H1 (cell line): ENCODE measurements at regions not wholly inside any gene's neighbourhood (a gene's known extent, or its start where the extent isn't known, plus 50 kb on each side); places are given as distances from the start of the nearest gene placed in this dataset.

Source experiments
- CTCF ChIA-PET: fragments of 300-600 bp; sonication (Branson Sonifier 250); formaldehyde crosslinking; loops from one replicate; lab custom pipeline; 2021; ENCODE audit not compliant: partially characterized antibody; lab: Charles Lee
- POLR2A ChIA-PET: fragments of 300-600 bp; sonication (Branson Sonifier 250); formaldehyde crosslinking; loops from one replicate; lab custom pipeline; 2021; ENCODE audit warnings: inconsistent platforms; ENCODE audit not compliant: partially characterized antibody; lab: Charles Lee
- DNase-seq, 2 experiments: peaks; one replicate each; pipeline versions ENCODE4 v3.0.0 to v3.0.0-alpha.2; 2010 to 2022; ENCODE audit warnings: low spot score in 2 of 2, low read depth in 1 of 2, mixed read lengths in 1 of 2
- FAIRE-seq: peaks from 2 replicates; lab custom pipeline; 2011; peaks lifted over from hg19 to GRCh38; lab: Jason Lieb, UNC
- H2AFZ ChIP-seq: 2 replicates; pipeline ENCODE4 v1.8.1; 2012; ENCODE audit warnings: low read length, inconsistent platforms
- H2AK5ac ChIP-seq: 2 replicates; pipeline ENCODE4 v1.6.1; 2013; ENCODE audit warnings: low read depth, low read length
- H2BK120ac ChIP-seq: replicated peaks from 2 replicates; pipeline ENCODE3; 2013; ENCODE audit warnings: low read depth, low read length, inconsistent platforms
- H2BK12ac ChIP-seq: 2 replicates; pipeline ENCODE4 v1.6.1; 2013; ENCODE audit warnings: low read depth, low read length
- H2BK15ac ChIP-seq: 2 replicates; pipeline ENCODE4 v1.6.1; 2013; ENCODE audit warnings: low read length
- H2BK20ac ChIP-seq: 2 replicates; pipeline ENCODE4 v1.6.1; 2013; ENCODE audit warnings: low read length
- H2BK5ac ChIP-seq: 2 replicates; pipeline ENCODE4 v1.6.1; 2013; ENCODE audit warnings: low read depth, low read length
- H3K14ac ChIP-seq: 2 replicates; pipeline ENCODE4 v1.6.1; 2013; ENCODE audit warnings: inconsistent platforms; ENCODE audit not compliant: insufficient read length
- H3K18ac ChIP-seq: 2 replicates; pipeline ENCODE4 v1.6.1; 2013; ENCODE audit warnings: low read length; ENCODE audit errors: extremely low read depth
- H3K23ac ChIP-seq: 2 replicates; pipeline ENCODE4 v1.6.1; 2013; ENCODE audit warnings: inconsistent platforms; ENCODE audit not compliant: insufficient read length
- H3K23me2 ChIP-seq: 2 replicates; pipeline ENCODE4 v1.6.1; 2013; ENCODE audit warnings: low read depth, low read length
- H3K27ac ChIP-seq: 2 replicates; pipeline ENCODE4 v1.6.1; 2011; ENCODE audit warnings: low read depth, low read length, inconsistent platforms
- H3K27me3 ChIP-seq, 4 experiments: replicated peaks in 1 of 4; 1 replicate in 1 of 4; 2 replicates in 3 of 4; pipeline versions ENCODE4 v1.6.1 to v1.8.1; 2011 to 2013; ENCODE audit warnings: low read length in 3 of 4, mild to moderate bottlenecking in 3 of 4, inconsistent platforms in 2 of 4, mixed read lengths in 2 of 4, moderate library complexity in 1 of 4; ENCODE audit not compliant: control insufficient read depth in 3 of 4, insufficient read depth in 3 of 4; ENCODE audit errors: extremely low read depth in 1 of 4
- H3K36me3 ChIP-seq, 4 experiments: 2 replicates each; pipeline versions ENCODE4 v1.6.1 to v1.8.1; 2011 to 2013; ENCODE audit warnings: mild to moderate bottlenecking in 4 of 4, low read length in 3 of 4, moderate library complexity in 2 of 4, control low read depth in 1 of 4, inconsistent platforms in 1 of 4; ENCODE audit not compliant: insufficient read depth in 4 of 4, control insufficient read depth in 2 of 4
- H3K4ac ChIP-seq: replicated peaks from 2 replicates; pipeline ENCODE3; 2013; ENCODE audit warnings: low read length, low read depth, mixed read lengths, inconsistent platforms; ENCODE audit not compliant: insufficient read length
- H3K4me1 ChIP-seq, 4 experiments: replicated peaks in 1 of 4; 1 replicate in 1 of 4; 2 replicates in 3 of 4; pipeline versions ENCODE4 v1.6.1 to v1.8.1; 2011 to 2013; ENCODE audit warnings: low read length in 3 of 4, inconsistent platforms in 2 of 4, mixed read lengths in 1 of 4; ENCODE audit not compliant: insufficient read depth in 4 of 4, control insufficient read depth in 3 of 4
- H3K4me2 ChIP-seq, 2 experiments: 2 replicates each; pipeline versions ENCODE4 v1.6.1 to v1.8.1; 2011 to 2013; ENCODE audit warnings: low read depth in 2 of 2, low read length in 2 of 2, control low read depth in 1 of 2, inconsistent platforms in 1 of 2, mild to moderate bottlenecking in 1 of 2; ENCODE audit not compliant: insufficient read depth in 1 of 2
- H3K4me3 ChIP-seq, 4 experiments: fragments of 200-600, 300-600 bp in 1 of 4; sonication (generic), shearing (Covaris generic), sonication (Bioruptor Twin) in 1 of 4; 2 replicates each; pipeline versions ENCODE4 v1.5.1 to v1.8.1; 2011 to 2016; ENCODE audit warnings: low read length in 4 of 4, low read depth in 3 of 4, control low read depth in 2 of 4, inconsistent platforms in 2 of 4, mild to moderate bottlenecking in 2 of 4, mixed read lengths in 1 of 4, moderate library complexity in 1 of 4; ENCODE audit not compliant: insufficient read depth in 2 of 4; ENCODE audit errors: extremely low read depth in 1 of 4
- H3K56ac ChIP-seq: replicated peaks from 2 replicates; pipeline ENCODE3; 2013; ENCODE audit warnings: low read depth, mild to moderate bottlenecking, mixed read lengths, low read length, inconsistent platforms; ENCODE audit not compliant: insufficient read length
- H3K79me1 ChIP-seq: 2 replicates; pipeline ENCODE4 v1.6.1; 2013; ENCODE audit warnings: low read depth, low read length, control low read depth
- H3K79me2 ChIP-seq, 2 experiments: 2 replicates each; pipeline versions ENCODE4 v1.6.1 to v1.8.1; 2012 to 2013; ENCODE audit warnings: low read length in 2 of 2, mild to moderate bottlenecking in 2 of 2, inconsistent platforms in 1 of 2; ENCODE audit not compliant: insufficient read depth in 2 of 2, control insufficient read depth in 1 of 2
- H3K9ac ChIP-seq, 4 experiments: replicated peaks in 1 of 4; 1 replicate in 1 of 4; 2 replicates in 3 of 4; pipeline versions ENCODE4 v1.6.1 to v1.8.1; 2011 to 2013; ENCODE audit warnings: low read depth in 3 of 4, low read length in 3 of 4, control low read depth in 2 of 4, mild to moderate bottlenecking in 2 of 4, moderate library complexity in 2 of 4, inconsistent platforms in 1 of 4; ENCODE audit errors: extremely low read depth in 1 of 4
- H3K9me3 ChIP-seq, 2 experiments: 2 replicates each; pipeline versions ENCODE4 v1.6.1 to v1.8.1; 2012 to 2013; ENCODE audit warnings: mild to moderate bottlenecking in 2 of 2, moderate library complexity in 2 of 2, control low read depth in 1 of 2, inconsistent platforms in 1 of 2, low read depth in 1 of 2, low read length in 1 of 2, mixed read lengths in 1 of 2; ENCODE audit not compliant: insufficient read depth in 2 of 2
- H4K20me1 ChIP-seq, 2 experiments: replicated peaks in 1 of 2; 2 replicates each; pipeline versions ENCODE3 to v1.8.1; 2011 to 2013; ENCODE audit warnings: inconsistent platforms in 2 of 2, low read length in 2 of 2, mild to moderate bottlenecking in 1 of 2; ENCODE audit not compliant: insufficient read depth in 2 of 2, control insufficient read depth in 1 of 2
- H4K5ac ChIP-seq: 2 replicates; pipeline ENCODE4 v1.6.1; 2013; ENCODE audit warnings: low read length, low read depth, mixed read lengths, inconsistent platforms; ENCODE audit not compliant: insufficient read length
- H4K8ac ChIP-seq: 2 replicates; pipeline ENCODE4 v1.8.0; 2013; ENCODE audit warnings: mild to moderate bottlenecking, moderate library complexity, low read length, inconsistent platforms; ENCODE audit not compliant: insufficient read depth; ENCODE audit errors: extremely low read depth
- H4K91ac ChIP-seq: replicated peaks from 2 replicates; pipeline ENCODE3; 2013; ENCODE audit warnings: low read length, mixed read lengths, inconsistent platforms; ENCODE audit not compliant: insufficient read length
- ASH2L ChIP-seq: fragments of 200-600, 300-600 bp; sonication (generic); IDR thresholded peaks from one replicate; pipeline ENCODE4 v1.7.1; 2017; ENCODE audit warnings: low read length
- CHD2 ChIP-seq: IDR thresholded peaks from 2 replicates; pipeline ENCODE4 v1.6.1; 2012; ENCODE audit warnings: low read length, improper control_type of control experiment
- CREB1 ChIP-seq: IDR thresholded peaks from 2 replicates; pipeline ENCODE4 v1.6.1; 2012; ENCODE audit warnings: inconsistent platforms
- CTCF ChIP-seq, 3 experiments: IDR thresholded peaks; 1 replicate in 2 of 3; 2 replicates in 1 of 3; pipeline versions ENCODE4 v1.5.1 to v1.6.1; 2011; ENCODE audit warnings: low read length in 3 of 3, mild to moderate bottlenecking in 3 of 3, inconsistent platforms in 2 of 3, low read depth in 1 of 3, moderate library complexity in 1 of 3; ENCODE audit not compliant: insufficient read depth in 1 of 3; ENCODE audit errors: control extremely low read depth in 1 of 3
- EGR1 ChIP-seq: IDR thresholded peaks from 2 replicates; pipeline ENCODE4 v1.6.1; 2011; ENCODE audit warnings: low read depth, low read length, borderline replicate concordance
- JUN ChIP-seq: IDR thresholded peaks from 2 replicates; pipeline ENCODE4 v1.6.1; 2011; ENCODE audit warnings: low read depth, mild to moderate bottlenecking, improper control_type of control experiment, low read length
- POLR2A ChIP-seq, 2 experiments: IDR thresholded peaks; 1 replicate in 1 of 2; 2 replicates in 1 of 2; pipeline ENCODE4 v1.6.1; 2011; ENCODE audit warnings: low read depth in 2 of 2, low read length in 2 of 2, mild to moderate bottlenecking in 2 of 2; ENCODE audit errors: control extremely low read depth in 1 of 2
- POU5F1 ChIP-seq: IDR thresholded peaks from 2 replicates; pipeline ENCODE4 v1.6.1; 2011; ENCODE audit warnings: low read depth, mild to moderate bottlenecking, low read length, moderate library complexity
- SP1 ChIP-seq: IDR thresholded peaks from 2 replicates; pipeline ENCODE4 v1.6.1; 2011; ENCODE audit warnings: low read depth, low read length
- TBP ChIP-seq: IDR thresholded peaks from 2 replicates; pipeline ENCODE4 v1.6.1; 2011; ENCODE audit warnings: low read depth, low read length, improper control_type of control experiment
- ZNF274 ChIP-seq: IDR thresholded peaks from 2 replicates; pipeline ENCODE4 v1.7.0; 2012; ENCODE audit warnings: low read length, borderline replicate concordance; ENCODE audit errors: extremely low read depth
- WGBS, 2 experiments: shearing (Covaris generic) in 1 of 2; methylation state at CpG; one replicate each; pipeline versions ENCODE4 v1.1.6 to v1.1.7; 2013 to 2015; ENCODE audit warnings: low lambda C conversion rate in 2 of 2, mixed read lengths in 2 of 2, inconsistent platforms in 1 of 2, low coverage in 1 of 2, missing lambda C conversion rate in 1 of 2; ENCODE audit not compliant: insufficient replicate concordance in 2 of 2, insufficient coverage in 1 of 2, insufficient read length in 1 of 2; ENCODE audit errors: extremely low coverage in 1 of 2, missing lambda C conversion rate in 1 of 2; 5-methylcytosine and 5-hydroxymethylcytosine counted together

GRCh38 chr21:35713914-35714313 lies 346.4 kb downstream of the SETD4 start:
- DNase-seq, result no peak
- TF ChIP-seq CTCF (IDR thresholded peaks at IDR 0.05; ENCODE audit: control extremely low read depth in 1 of 3, insufficient read depth in 1 of 3, low read depth in 1 of 3, low read length in 3 of 3) (no peak), ZNF274 (no peak), EGR1 (no peak), ASH2L (no peak), JUN (no peak), POLR2A (IDR thresholded peaks at IDR 0.05; ENCODE audit: control extremely low read depth in 1 of 2, low read depth in 2 of 2, low read length in 2 of 2) (no peak), TBP (no peak), SP1 (no peak), CREB1 (no peak), POU5F1 (no peak), CHD2 (no peak)
- Histone ChIP-seq H2AFZ (no peak overlapping the region), H4K5ac (no peak overlapping the region), H2BK12ac (no peak overlapping the region), H4K91ac (no peak overlapping the region), H3K79me2 (no peaks in the 10 kb centered on the region), H4K20me1 (no peaks in the 10 kb centered on the region), H2BK15ac (no peak overlapping the region), H3K4ac (no peak overlapping the region), H3K56ac (no peak overlapping the region), H2BK20ac (no peak overlapping the region), H3K79me1 (no peaks in the 10 kb centered on the region), H3K18ac (no peak overlapping the region), H2BK5ac (no peak overlapping the region), H3K23me2 (no peaks in the 10 kb centered on the region), H2BK120ac (no peak overlapping the region), H3K4me2 (no peak overlapping the region), H3K4me1 (no peaks in the 10 kb centered on the region), H3K36me3 (no peaks in the 10 kb centered on the region), H3K9ac (no peak overlapping the region), H3K27ac (no peak overlapping the region), H3K9me3 (no peaks in the 10 kb centered on the region; a peak in 2 of 4 replicates), H3K4me3 (no peak overlapping the region), H3K27me3 (peaks cover 0 to 8% (median 6%) of the 10 kb centered on the region in 4 experiments; a peak in 3 of 7 replicates), H4K8ac (no peak overlapping the region), H3K14ac (no peak overlapping the region), H3K23ac (no peak overlapping the region), H2AK5ac (no peak overlapping the region)
- FAIRE-seq, result no peak
- CTCF ChIA-PET, result no interaction called here
- POLR2A ChIA-PET, result no interaction called here
- 85% methylated on average over 2 of the region's 2 CpGs; no CpG with 5 or more reads in 1 of the 2 experiments for WGBS, 2 experiments
